K562 (cell line): ENCODE measurements at regions not wholly inside any gene's neighbourhood (a gene's known extent, or its start where the extent isn't known, plus 50 kb on each side); places are given as distances from the start of the nearest gene placed in this dataset.

Experiments used
- ATAC-seq: fragments of 200-7000 bp; cut with Tn5 transposase; 3 replicates; pipeline ENCODE4 v1.9.1; 2020; ENCODE audit warnings: moderate library complexity
- BruUV-seq: library from RNA; stranded (reverse); fragments of 400-500 nt; replicated peaks from 2 replicates; lab custom pipeline; 2021; lab: Mats Ljungman, UMichigan
- CTCF ChIA-PET: fragments of 300-600 bp; formaldehyde crosslinking; extraction: SDS; loops from one replicate; lab custom pipeline; 2021; ENCODE audit warnings: low intra/inter-chr PET ratio; lab: Yijun Ruan, JAX
- POLR2A ChIA-PET: fragments of 300-600, 350-650 bp; sonication (Branson Sonifier 250); formaldehyde crosslinking; extraction: SDS; loops from one replicate; lab custom pipeline; 2021; ENCODE audit warnings: antibody characterized with exemption, inconsistent platforms; lab: Yijun Ruan, JAX
- DNase-seq, 4 experiments: peaks; one replicate each; pipeline versions ENCODE4 v3.0.0 to v3.0.0-alpha.2; 2011 to 2018; ENCODE audit warnings: low spot score in 3 of 4, mixed read lengths in 3 of 4; ENCODE audit errors: extremely low read depth in 1 of 4
- FAIRE-seq: peaks from 2 replicates; lab custom pipeline; 2011; peaks lifted over from hg19 to GRCh38; lab: Jason Lieb, UNC
- H2AFZ ChIP-seq: 2 replicates; pipeline ENCODE4 v1.6.0; 2011; ENCODE audit warnings: low read depth, low read length, control low read depth, inconsistent platforms
- H3K27ac ChIP-seq: fragments of 200-600 bp; 3 replicates; pipeline ENCODE4 v1.8.0; 2011; ENCODE audit warnings: low read depth, mild to moderate bottlenecking, control low read depth, inconsistent platforms, low read length, moderate library complexity, mixed read lengths; ENCODE audit errors: extremely low read depth
- H3K27me3 ChIP-seq, 2 experiments: fragments of 300-600 bp in 1 of 2; 2 replicates in 1 of 2; 3 replicates in 1 of 2; pipeline versions ENCODE4 v1.6.0 to v1.8.0; 2011; ENCODE audit warnings: inconsistent platforms in 2 of 2, low read length in 2 of 2, mild to moderate bottlenecking in 1 of 2, mixed read lengths in 1 of 2, moderate library complexity in 1 of 2; ENCODE audit not compliant: control insufficient read depth in 2 of 2, insufficient read depth in 2 of 2
- H3K36me3 ChIP-seq: fragments of 300-600 bp; 3 replicates; pipeline ENCODE4 v1.8.0; 2011; ENCODE audit warnings: mild to moderate bottlenecking, low read length, inconsistent platforms; ENCODE audit not compliant: control insufficient read depth, insufficient read depth
- H3K4me1 ChIP-seq, 2 experiments: fragments of 200-600 bp in 1 of 2; replicated peaks in 1 of 2; 2 replicates in 1 of 2; 3 replicates in 1 of 2; pipeline versions ENCODE4 v1.5.1 to v1.8.0; 2011; ENCODE audit warnings: inconsistent platforms in 2 of 2, low read length in 2 of 2, mild to moderate bottlenecking in 1 of 2, mixed read lengths in 1 of 2, moderate library complexity in 1 of 2; ENCODE audit not compliant: control insufficient read depth in 2 of 2, insufficient read depth in 2 of 2
- H3K4me2 ChIP-seq: 2 replicates; pipeline ENCODE4 v1.6.1; 2011; ENCODE audit warnings: low read length, control low read depth, inconsistent platforms, mixed read lengths; ENCODE audit not compliant: insufficient read depth
- H3K4me3 ChIP-seq: fragments of 200-600 bp; sonication (generic), shearing (Covaris generic); 2 replicates; pipeline ENCODE4 v1.5.1; 2016; ENCODE audit warnings: control low read depth, inconsistent platforms
- H3K79me2 ChIP-seq: fragments of 200-600 bp; 3 replicates; pipeline ENCODE4 v1.8.0; 2011; ENCODE audit warnings: low read length, inconsistent platforms; ENCODE audit not compliant: control insufficient read depth, insufficient read depth
- H3K9ac ChIP-seq, 2 experiments: 2 replicates each; pipeline versions ENCODE4 v1.6.0 to v1.6.1; 2011; ENCODE audit warnings: low read depth in 2 of 2, low read length in 2 of 2, control low read depth in 1 of 2, inconsistent platforms in 1 of 2, mild to moderate bottlenecking in 1 of 2, mixed read lengths in 1 of 2; ENCODE audit not compliant: insufficient read depth in 1 of 2
- H3K9me1 ChIP-seq: one replicate; pipeline ENCODE4 v1.6.0; 2011; ENCODE audit warnings: inconsistent platforms, mild to moderate bottlenecking, low read length, moderate library complexity; ENCODE audit not compliant: control insufficient read depth, insufficient read depth
- H3K9me3 ChIP-seq: replicated peaks from 2 replicates; pipeline ENCODE4 v1.5.1; 2011; ENCODE audit warnings: low read depth, low read length, inconsistent platforms; ENCODE audit not compliant: control insufficient read depth, insufficient read depth
- H4K20me1 ChIP-seq: replicated peaks from 2 replicates; pipeline ENCODE4 v1.6.1; 2011; ENCODE audit warnings: low read length, inconsistent platforms, mixed read lengths; ENCODE audit not compliant: control insufficient read depth, insufficient read depth
- COPS2 ChIP-seq: fragments of 450-650 bp; conservative IDR thresholded peaks from 2 replicates; pipeline ENCODE4 v1.6.1; 2016; ENCODE audit warnings: mild to moderate bottlenecking, moderate library complexity
- DPF2 ChIP-seq: fragments of 450-650 bp; IDR thresholded peaks from 2 replicates; pipeline ENCODE4 v1.6.1; 2016
- FOS ChIP-seq: IDR thresholded peaks from 3 replicates; pipeline ENCODE4 v1.6.1; 2011; ENCODE audit not compliant: insufficient read length; ENCODE audit errors: extremely low read depth
- KLF10 ChIP-seq: fragments of 250-450 bp; sonication (Bioruptor Pico); IDR thresholded peaks from 2 replicates; pipeline ENCODE4 v1.6.1; 2021; ENCODE audit warnings: matching md5 sums
- NCOR1 ChIP-seq: fragments of 450-650 bp; IDR thresholded peaks from 2 replicates; pipeline ENCODE4 v1.6.1; 2016; ENCODE audit warnings: mild to moderate bottlenecking, moderate library complexity
- NFE2L1 ChIP-seq: fragments of 450-650 bp; IDR thresholded peaks from 2 replicates; pipeline ENCODE4 v1.6.1; 2016; ENCODE audit warnings: missing genetic modification characterization, low read depth, mild to moderate bottlenecking, missing compliant biosample characterization, moderate library complexity, borderline replicate concordance
- NR2F6 ChIP-seq: fragments of 450-650 bp; formaldehyde crosslinking; IDR thresholded peaks from 2 replicates; pipeline ENCODE4 v1.4.0; 2020; ENCODE audit warnings: mild to moderate bottlenecking
- POLR2A ChIP-seq: fragments of 450-650 bp; conservative IDR thresholded peaks from 2 replicates; pipeline ENCODE4 v1.6.1; 2016
- PURB ChIP-seq: sonication (generic); formaldehyde crosslinking; IDR thresholded peaks from 2 replicates; pipeline ENCODE4 v1.9.0; 2021; ENCODE audit warnings: low read depth, mild to moderate bottlenecking, missing genetic modification reagents
- WHSC1 ChIP-seq: IDR thresholded peaks from one replicate; pipeline ENCODE4 v1.6.1; 2012; ENCODE audit warnings: low read length, control low read depth, inconsistent platforms
- ZNF507 ChIP-seq: conservative IDR thresholded peaks from 2 replicates; pipeline ENCODE4 v1.6.1; 2017; ENCODE audit warnings: missing genetic modification characterization, missing compliant biosample characterization
- ZNF766 ChIP-seq: fragments of 200-800 bp; sonication (Bioruptor generic); conservative IDR thresholded peaks from 2 replicates; pipeline ENCODE4 v1.6.1; 2016; ENCODE audit warnings: missing genetic modification characterization, missing compliant biosample characterization
- ZNF778 ChIP-seq: fragments of 450-650 bp; formaldehyde crosslinking; IDR thresholded peaks from 2 replicates; pipeline ENCODE4 v1.4.0; 2020; ENCODE audit warnings: mild to moderate bottlenecking, moderate library complexity
- WGBS: fragments of 100-300 bp; shearing (Covaris generic); methylation state at CpG from one replicate; pipeline ENCODE4 v1.1.6; 2016; ENCODE audit warnings: low coverage, mixed read lengths; ENCODE audit not compliant: insufficient coverage; ENCODE audit errors: missing lambda C conversion rate; 5-methylcytosine and 5-hydroxymethylcytosine counted together
- in situ Hi-C: fragments of 300-500 bp; cut with MboI; formaldehyde crosslinking; loops from 4 replicates; pipeline ENCODE4 v1.15.0; 2018; ENCODE audit warnings: inconsistent platforms, mixed read lengths
- intact Hi-C: fragments of 100-400 bp; cut with micrococcal nuclease; formaldehyde crosslinking; loops from 2 replicates; pipeline ENCODE4 v1.14.2; 2022
- TF ChIP-seq, protein P1 (sequence below): fragments of 450-650 bp; formaldehyde crosslinking; IDR thresholded peaks from 2 replicates; pipeline ENCODE4 v1.4.0; 2022; ENCODE audit warnings: missing genetic modification characterization
- TF ChIP-seq, protein P2 (sequence below): fragments of 450-650 bp; formaldehyde crosslinking; IDR thresholded peaks from 2 replicates; pipeline ENCODE4 v1.4.0; 2022; ENCODE audit warnings: mild to moderate bottlenecking, moderate library complexity
- TF ChIP-seq, protein P3 (sequence below), 2 experiments: IDR thresholded peaks; 2 replicates each; pipeline ENCODE4 v1.6.1; 2011; ENCODE audit warnings: borderline replicate concordance in 1 of 2, control low read depth in 1 of 2, low read depth in 1 of 2, low read length in 1 of 2, mild to moderate bottlenecking in 1 of 2, mixed read lengths in 1 of 2, moderate library complexity in 1 of 2; ENCODE audit not compliant: insufficient read depth in 1 of 2, insufficient read length in 1 of 2, poor library complexity in 1 of 2, severe bottlenecking in 1 of 2; ENCODE audit errors: extremely low read depth in 1 of 2
- TF ChIP-seq, protein P4 (sequence below), 2 experiments: fragments of 450-650 bp; IDR thresholded peaks; 2 replicates each; pipeline ENCODE4 v1.6.1; 2018; ENCODE audit warnings: mild to moderate bottlenecking in 2 of 2, low read depth in 1 of 2; ENCODE audit not compliant: partially characterized antibody in 2 of 2

DNA sequence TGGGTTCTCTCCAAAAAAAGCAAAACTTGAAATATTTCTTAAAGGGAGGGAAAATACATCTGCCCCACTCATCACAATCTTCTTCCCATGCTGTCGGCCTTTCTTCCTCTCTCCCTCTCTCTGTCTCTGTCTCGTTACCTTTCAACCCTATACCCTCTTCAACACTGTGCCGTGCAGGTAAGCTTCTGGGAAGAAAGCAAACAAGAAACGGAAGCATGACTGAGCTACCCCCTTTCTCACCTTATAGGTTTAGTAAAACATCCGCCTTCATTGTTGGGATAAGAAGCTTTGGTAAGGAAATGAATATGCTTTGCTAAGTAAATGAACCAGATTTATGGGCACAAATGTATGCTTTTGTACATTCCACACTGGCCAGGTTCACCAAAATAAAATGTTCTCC is 63.0 kb downstream of the TMEM30B start:
- H3K79me2 ChIP-seq, result no peaks in the 10 kb centered on the region
- 3% methylated on average over 5 of the region's 5 CpGs for WGBS
- no peaks in the 10 kb centered on the region for H4K20me1 ChIP-seq
- BruUV-seq, result no TSS peak
- H3K4me1 ChIP-seq, result no peaks in the 10 kb centered on the region
- in situ Hi-C loops (no loop called here), intact Hi-C loops (no loop called here)
- H3K9ac ChIP-seq, result no peak overlapping the region
- CTCF ChIA-PET, result no interaction called here
- FAIRE-seq (no peak), ATAC-seq (no peak), DNase-seq (no peak)
- H3K27me3 ChIP-seq, result peaks cover 5 to 8% of the 10 kb centered on the region in 2 experiments; a peak in 3 of 5 replicates
- H3K9me1 ChIP-seq, result no peaks in the 10 kb centered on the region
- no peak overlapping the region for H2AFZ ChIP-seq
- no peaks in the 10 kb centered on the region for H3K9me3 ChIP-seq
- no peak overlapping the region for H3K4me3 ChIP-seq
- no peak overlapping the region for H3K4me2 ChIP-seq
- POLR2A ChIA-PET, result interaction anchor here (0.6 to 1.3 kb wide), 3 partner anchors 11 to 343 kb away, joined by 4 read pairs; no protein-coding TSS in a partner anchor
- no peak overlapping the region for H3K27ac ChIP-seq
- H3K36me3 ChIP-seq, result no peaks in the 10 kb centered on the region
- TF ChIP-seq WHSC1, result no peak
- TF ChIP-seq, protein P1, sequence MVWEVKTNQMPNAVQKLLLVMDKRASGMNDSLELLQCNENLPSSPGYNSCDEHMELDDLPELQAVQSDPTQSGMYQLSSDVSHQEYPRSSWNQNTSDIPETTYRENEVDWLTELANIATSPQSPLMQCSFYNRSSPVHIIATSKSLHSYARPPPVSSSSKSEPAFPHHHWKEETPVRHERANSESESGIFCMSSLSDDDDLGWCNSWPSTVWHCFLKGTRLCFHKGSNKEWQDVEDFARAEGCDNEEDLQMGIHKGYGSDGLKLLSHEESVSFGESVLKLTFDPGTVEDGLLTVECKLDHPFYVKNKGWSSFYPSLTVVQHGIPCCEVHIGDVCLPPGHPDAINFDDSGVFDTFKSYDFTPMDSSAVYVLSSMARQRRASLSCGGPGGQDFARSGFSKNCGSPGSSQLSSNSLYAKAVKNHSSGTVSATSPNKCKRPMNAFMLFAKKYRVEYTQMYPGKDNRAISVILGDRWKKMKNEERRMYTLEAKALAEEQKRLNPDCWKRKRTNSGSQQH (CRISPR knock-in tag), result no peak
- TF ChIP-seq ZNF778 (CRISPR knock-in tag), result no peak
- no peak for TF ChIP-seq NR2F6
- no peak for TF ChIP-seq NFE2L1
- TF ChIP-seq, protein P2, sequence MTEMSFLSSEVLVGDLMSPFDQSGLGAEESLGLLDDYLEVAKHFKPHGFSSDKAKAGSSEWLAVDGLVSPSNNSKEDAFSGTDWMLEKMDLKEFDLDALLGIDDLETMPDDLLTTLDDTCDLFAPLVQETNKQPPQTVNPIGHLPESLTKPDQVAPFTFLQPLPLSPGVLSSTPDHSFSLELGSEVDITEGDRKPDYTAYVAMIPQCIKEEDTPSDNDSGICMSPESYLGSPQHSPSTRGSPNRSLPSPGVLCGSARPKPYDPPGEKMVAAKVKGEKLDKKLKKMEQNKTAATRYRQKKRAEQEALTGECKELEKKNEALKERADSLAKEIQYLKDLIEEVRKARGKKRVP (CRISPR knock-in tag), result no peak
- TF ChIP-seq DPF2, result no peak
- no peak for TF ChIP-seq ZNF507 (tag)
- TF ChIP-seq, protein P3, sequence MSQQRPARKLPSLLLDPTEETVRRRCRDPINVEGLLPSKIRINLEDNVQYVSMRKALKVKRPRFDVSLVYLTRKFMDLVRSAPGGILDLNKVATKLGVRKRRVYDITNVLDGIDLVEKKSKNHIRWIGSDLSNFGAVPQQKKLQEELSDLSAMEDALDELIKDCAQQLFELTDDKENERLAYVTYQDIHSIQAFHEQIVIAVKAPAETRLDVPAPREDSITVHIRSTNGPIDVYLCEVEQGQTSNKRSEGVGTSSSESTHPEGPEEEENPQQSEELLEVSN (IDR thresholded peaks at IDR 0.05; ENCODE audit: borderline replicate concordance in 1 of 2, extremely low read depth in 1 of 2, insufficient read depth in 1 of 2, insufficient read length in 1 of 2, low read depth in 1 of 2, low read length in 1 of 2, poor library complexity in 1 of 2, severe bottlenecking in 1 of 2), result no peak
- no peak for TF ChIP-seq ZNF766
- TF ChIP-seq POLR2A, result no peak
- no peak for TF ChIP-seq NCOR1
- TF ChIP-seq KLF10 (CRISPR knock-in tag), result no peak
- no peak for TF ChIP-seq FOS
- TF ChIP-seq PURB (CRISPR knock-in tag), result no peak
- no peak for TF ChIP-seq COPS2
- TF ChIP-seq, protein P4, sequence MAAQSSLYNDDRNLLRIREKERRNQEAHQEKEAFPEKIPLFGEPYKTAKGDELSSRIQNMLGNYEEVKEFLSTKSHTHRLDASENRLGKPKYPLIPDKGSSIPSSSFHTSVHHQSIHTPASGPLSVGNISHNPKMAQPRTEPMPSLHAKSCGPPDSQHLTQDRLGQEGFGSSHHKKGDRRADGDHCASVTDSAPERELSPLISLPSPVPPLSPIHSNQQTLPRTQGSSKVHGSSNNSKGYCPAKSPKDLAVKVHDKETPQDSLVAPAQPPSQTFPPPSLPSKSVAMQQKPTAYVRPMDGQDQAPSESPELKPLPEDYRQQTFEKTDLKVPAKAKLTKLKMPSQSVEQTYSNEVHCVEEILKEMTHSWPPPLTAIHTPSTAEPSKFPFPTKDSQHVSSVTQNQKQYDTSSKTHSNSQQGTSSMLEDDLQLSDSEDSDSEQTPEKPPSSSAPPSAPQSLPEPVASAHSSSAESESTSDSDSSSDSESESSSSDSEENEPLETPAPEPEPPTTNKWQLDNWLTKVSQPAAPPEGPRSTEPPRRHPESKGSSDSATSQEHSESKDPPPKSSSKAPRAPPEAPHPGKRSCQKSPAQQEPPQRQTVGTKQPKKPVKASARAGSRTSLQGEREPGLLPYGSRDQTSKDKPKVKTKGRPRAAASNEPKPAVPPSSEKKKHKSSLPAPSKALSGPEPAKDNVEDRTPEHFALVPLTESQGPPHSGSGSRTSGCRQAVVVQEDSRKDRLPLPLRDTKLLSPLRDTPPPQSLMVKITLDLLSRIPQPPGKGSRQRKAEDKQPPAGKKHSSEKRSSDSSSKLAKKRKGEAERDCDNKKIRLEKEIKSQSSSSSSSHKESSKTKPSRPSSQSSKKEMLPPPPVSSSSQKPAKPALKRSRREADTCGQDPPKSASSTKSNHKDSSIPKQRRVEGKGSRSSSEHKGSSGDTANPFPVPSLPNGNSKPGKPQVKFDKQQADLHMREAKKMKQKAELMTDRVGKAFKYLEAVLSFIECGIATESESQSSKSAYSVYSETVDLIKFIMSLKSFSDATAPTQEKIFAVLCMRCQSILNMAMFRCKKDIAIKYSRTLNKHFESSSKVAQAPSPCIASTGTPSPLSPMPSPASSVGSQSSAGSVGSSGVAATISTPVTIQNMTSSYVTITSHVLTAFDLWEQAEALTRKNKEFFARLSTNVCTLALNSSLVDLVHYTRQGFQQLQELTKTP (IDR thresholded peaks at IDR 0.05; ENCODE audit: low read depth in 1 of 2, partially characterized antibody in 2 of 2), result no peak
